WERI-Rb-1 (cell line): ENCODE measurements at regions not wholly inside any gene's neighbourhood (a gene's known extent, or its start where the extent isn't known, plus 50 kb on each side); places are given as distances from the start of the nearest gene placed in this dataset.

Source experiments
- DNase-seq: peaks from one replicate; pipeline ENCODE4 v3.0.0-alpha.2; 2020
- H3K27ac ChIP-seq: fragments of 250-450 bp; sonication (Bioruptor Pico); 2 replicates; pipeline ENCODE4 v1.5.1; 2020; ENCODE audit warnings: mild to moderate bottlenecking, moderate library complexity
- H3K27me3 ChIP-seq: fragments of 250-450 bp; sonication (Bioruptor Pico); 2 replicates; pipeline ENCODE4 v1.5.1; 2021; ENCODE audit warnings: mild to moderate bottlenecking, low read depth, moderate library complexity; ENCODE audit not compliant: insufficient read depth, severe bottlenecking
- H3K36me3 ChIP-seq: fragments of 250-450 bp; sonication (Bioruptor Pico); 2 replicates; pipeline ENCODE4 v1.5.1; 2020; ENCODE audit warnings: mild to moderate bottlenecking, moderate library complexity
- H3K4me3 ChIP-seq: 2 replicates; pipeline ENCODE4 v1.5.1; 2011; ENCODE audit warnings: low read depth, mild to moderate bottlenecking, control low read depth, low read length
- H3K9me3 ChIP-seq: fragments of 250-450 bp; sonication (Bioruptor Pico); 2 replicates; pipeline ENCODE4 v1.5.1; 2021; ENCODE audit warnings: mild to moderate bottlenecking, moderate library complexity; ENCODE audit not compliant: severe bottlenecking
- CTCF ChIP-seq: IDR thresholded peaks from 2 replicates; pipeline ENCODE4 v1.5.1; 2011; ENCODE audit warnings: low read depth, mild to moderate bottlenecking, control low read depth, inconsistent platforms, low read length

GRCh38 chr6:164130151-164130550 is 715.6 kb downstream of the QKI start:
- H3K27me3 ChIP-seq, result no peaks in the 10 kb centered on the region
- no peak overlapping the region for H3K4me3 ChIP-seq
- no peaks in the 10 kb centered on the region for H3K36me3 ChIP-seq
- no peak overlapping the region for H3K27ac ChIP-seq
- no peaks in the 10 kb centered on the region for H3K9me3 ChIP-seq
- TF ChIP-seq CTCF, result no peak
- DNase-seq, result no peak

GRCh38 chr6:164129218-164129617 is 714.7 kb downstream of the QKI start:
- no peak for DNase-seq
- H3K4me3 ChIP-seq, result no peak overlapping the region
- H3K27ac ChIP-seq, result no peak overlapping the region
- H3K36me3 ChIP-seq, result no peaks in the 10 kb centered on the region
- H3K27me3 ChIP-seq, result no peaks in the 10 kb centered on the region
- TF ChIP-seq CTCF, result no peak
- no peaks in the 10 kb centered on the region for H3K9me3 ChIP-seq

GRCh38 chr6:164128101-164128500 is 713.6 kb downstream of the QKI start:
- Histone ChIP-seq H3K27me3 (no peaks in the 10 kb centered on the region), H3K9me3 (no peaks in the 10 kb centered on the region), H3K36me3 (no peaks in the 10 kb centered on the region), H3K4me3 (no peak overlapping the region), H3K27ac (no peak overlapping the region)
- DNase-seq, result no peak
- no peak for TF ChIP-seq CTCF

- no peak for DNase-seq
- H3K27me3 ChIP-seq, result no peaks in the 10 kb centered on the region
- H3K9me3 ChIP-seq, result no peaks in the 10 kb centered on the region
- H3K27ac ChIP-seq, result no peak overlapping the region
- no peak overlapping the region for H3K4me3 ChIP-seq
- no peak for TF ChIP-seq CTCF
- no peaks in the 10 kb centered on the region for H3K36me3 ChIP-seq
Measured at GRCh38 chr6:164124986-164125385, 710.5 kb downstream of the QKI start.

GRCh38 chr6:164124473-164124872 is 710.0 kb downstream of the QKI start:
- Histone ChIP-seq H3K4me3 (no peak overlapping the region), H3K9me3 (no peaks in the 10 kb centered on the region), H3K27ac (no peak overlapping the region), H3K36me3 (no peaks in the 10 kb centered on the region), H3K27me3 (no peaks in the 10 kb centered on the region)
- no peak for TF ChIP-seq CTCF
- DNase-seq, result no peak

- DNase-seq, result no peak
- Histone ChIP-seq H3K36me3 (no peaks in the 10 kb centered on the region), H3K4me3 (no peak overlapping the region), H3K27me3 (no peaks in the 10 kb centered on the region), H3K9me3 (no peaks in the 10 kb centered on the region), H3K27ac (no peak overlapping the region)
- no peak for TF ChIP-seq CTCF
Measured at GRCh38 chr6:164122109-164122508, 707.6 kb downstream of the QKI start.
